Esophagus squamous epithelium (tissue), 5 donors: ENCODE measurements at regions not wholly inside any gene's neighbourhood (a gene's known extent, or its start where the extent isn't known, plus 50 kb on each side); places are given as distances from the start of the nearest gene placed in this dataset.

Source experiments
- DNase-seq: peaks from one replicate; lab custom pipeline; 2025; lab: John Stamatoyannopoulos, UW
- H3K27ac ChIP-seq, 4 donors: fragments of 200-600 bp; sonication (generic); one replicate each; pipeline ENCODE4 v1.5.1; 2016 to 2019; ENCODE audit warnings: mild to moderate bottlenecking in 1 of 4
- H3K27me3 ChIP-seq, 4 donors: fragments of 200-600 bp; sonication (generic); 1 replicate in 3 of 4; 2 replicates in 1 of 4; pipeline versions ENCODE4 v1.5.1 to v1.6.0; 2017 to 2021; ENCODE audit warnings: antibody characterized with exemption in 1 of 4
- H3K36me3 ChIP-seq, 3 donors: fragments of 200-600 bp; sonication (generic); one replicate each; pipeline ENCODE4 v1.5.1; 2016 to 2019
- H3K4me1 ChIP-seq, 3 donors: fragments of 200-600 bp; sonication (generic); one replicate each; pipeline ENCODE4 v1.5.1; 2017 to 2019
- H3K4me3 ChIP-seq, 4 donors: fragments of 200-600 bp; sonication (generic); 1 replicate in 3 of 4; 2 replicates in 1 of 4; pipeline ENCODE4 v1.5.1; 2016 to 2019; ENCODE audit warnings: mild to moderate bottlenecking in 2 of 4, moderate library complexity in 1 of 4
- H3K9me3 ChIP-seq, 3 donors: fragments of 200-600 bp; sonication (generic); one replicate each; pipeline ENCODE4 v1.5.1; 2016 to 2019
- POLR2A ChIP-seq, 4 donors: fragments of 450-650 bp; IDR thresholded peaks; one replicate each; pipeline ENCODE4 v1.6.1; 2017; ENCODE audit warnings: antibody characterized with exemption in 4 of 4, mild to moderate bottlenecking in 4 of 4, moderate library complexity in 3 of 4
- WGBS, 2 donors: methylation state at CpG; one replicate each; pipeline ENCODE4 v1.1.5; 2018; 5-methylcytosine and 5-hydroxymethylcytosine counted together
- intact Hi-C: fragments of 100-400 bp; cut with DNase I; formaldehyde crosslinking; loops from one replicate; pipeline ENCODE4 v1.15.0; 2022
- TF ChIP-seq, protein P1 (sequence below), 6 experiments: fragments of 450-650 bp in 4 of 6; fragments of 200-600 bp in 2 of 6; sonication (generic) in 2 of 6; IDR thresholded peaks; one replicate each; pipeline ENCODE4 v1.5.1; 2016 to 2019; ENCODE audit warnings: antibody characterized with exemption in 6 of 6, mild to moderate bottlenecking in 4 of 6, moderate library complexity in 4 of 6
- donor health status: DM: yes; HTN: yes; CAD: no.

GRCh38 chr1:29975036-29975694 lies 738.8 kb downstream of the PTPRU start:
- Histone ChIP-seq H3K27ac (no peak overlapping the region), H3K4me1 (no peaks in the 10 kb centered on the region), H3K4me3 (no peak overlapping the region), H3K36me3 (no peaks in the 10 kb centered on the region), H3K9me3 (no peaks in the 10 kb centered on the region), H3K27me3 (peaks cover 0 to 14% (median 0%) of the 10 kb centered on the region in 4 donors)
- WGBS, 2 donors = 26 to 27% methylated on average over 6 to 7 of the region's 7 CpGs
- TF ChIP-seq POLR2A (IDR thresholded peaks at IDR 0.05) = no peak
- TF ChIP-seq, protein P1, sequence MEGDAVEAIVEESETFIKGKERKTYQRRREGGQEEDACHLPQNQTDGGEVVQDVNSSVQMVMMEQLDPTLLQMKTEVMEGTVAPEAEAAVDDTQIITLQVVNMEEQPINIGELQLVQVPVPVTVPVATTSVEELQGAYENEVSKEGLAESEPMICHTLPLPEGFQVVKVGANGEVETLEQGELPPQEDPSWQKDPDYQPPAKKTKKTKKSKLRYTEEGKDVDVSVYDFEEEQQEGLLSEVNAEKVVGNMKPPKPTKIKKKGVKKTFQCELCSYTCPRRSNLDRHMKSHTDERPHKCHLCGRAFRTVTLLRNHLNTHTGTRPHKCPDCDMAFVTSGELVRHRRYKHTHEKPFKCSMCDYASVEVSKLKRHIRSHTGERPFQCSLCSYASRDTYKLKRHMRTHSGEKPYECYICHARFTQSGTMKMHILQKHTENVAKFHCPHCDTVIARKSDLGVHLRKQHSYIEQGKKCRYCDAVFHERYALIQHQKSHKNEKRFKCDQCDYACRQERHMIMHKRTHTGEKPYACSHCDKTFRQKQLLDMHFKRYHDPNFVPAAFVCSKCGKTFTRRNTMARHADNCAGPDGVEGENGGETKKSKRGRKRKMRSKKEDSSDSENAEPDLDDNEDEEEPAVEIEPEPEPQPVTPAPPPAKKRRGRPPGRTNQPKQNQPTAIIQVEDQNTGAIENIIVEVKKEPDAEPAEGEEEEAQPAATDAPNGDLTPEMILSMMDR (IDR thresholded peaks at IDR 0.05) = no peak
- intact Hi-C loops = no loop called here
- DNase-seq = no peak

DNA sequence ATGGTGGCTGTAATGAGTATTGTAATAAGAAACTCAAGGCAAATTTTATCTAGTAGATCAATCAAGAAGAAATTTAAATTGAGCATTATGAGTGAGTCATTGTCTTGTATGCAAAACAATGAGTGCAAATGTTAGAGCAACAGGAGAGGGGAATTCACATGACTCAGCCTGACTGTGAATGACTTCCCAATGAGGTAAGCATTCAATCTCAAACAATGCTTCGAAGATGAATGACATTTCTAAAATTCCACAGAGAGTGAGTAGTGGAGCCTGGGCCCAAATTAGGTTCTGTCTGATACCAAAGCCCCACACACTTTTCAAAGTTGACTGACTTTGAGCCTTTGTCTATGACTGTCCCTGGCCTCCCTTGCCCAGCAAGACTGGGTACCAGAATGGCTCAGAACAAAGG lies 738.0 kb downstream of the PTPRU start:
- H3K36me3 ChIP-seq = no peaks in the 10 kb centered on the region
- TF ChIP-seq, protein P1 (IDR thresholded peaks at IDR 0.05) = no peak
- TF ChIP-seq POLR2A (IDR thresholded peaks at IDR 0.05) = no peak
- no peaks in the 10 kb centered on the region for H3K4me1 ChIP-seq
- intact Hi-C loops = no loop called here
- no peak overlapping the region for H3K4me3 ChIP-seq
- WGBS, 2 donors = 0 to 13% methylated on average over 1 of the region's 1 CpG
- DNase-seq = no peak
- no peaks in the 10 kb centered on the region for H3K9me3 ChIP-seq
- peaks cover 0 to 21% (median 0%) of the 10 kb centered on the region in 4 donors for H3K27me3 ChIP-seq
- no peak overlapping the region for H3K27ac ChIP-seq

- H3K27me3 ChIP-seq = peaks cover 0 to 27% (median 0%) of the 10 kb centered on the region in 4 donors
- intact Hi-C loops = no loop called here
- H3K9me3 ChIP-seq = no peaks in the 10 kb centered on the region
- WGBS, 2 donors = 38 to 51% methylated on average over 3 of the region's 3 CpGs
- no peak for DNase-seq
- no peaks in the 10 kb centered on the region for H3K36me3 ChIP-seq
- no peaks in the 10 kb centered on the region for H3K4me1 ChIP-seq
- no peak for TF ChIP-seq POLR2A (IDR thresholded peaks at IDR 0.05)
- TF ChIP-seq, protein P1 (IDR thresholded peaks at IDR 0.05) = no peak
- no peak overlapping the region for H3K27ac ChIP-seq
- H3K4me3 ChIP-seq = no peak overlapping the region
These were observed 737.1 kb downstream of the PTPRU start for GRCh38 chr1:29973406-29973805.

- H3K4me3 ChIP-seq = no peak overlapping the region
- peaks cover 0 to 31% (median 0%) of the 10 kb centered on the region in 4 donors for H3K27me3 ChIP-seq
- H3K36me3 ChIP-seq = no peaks in the 10 kb centered on the region
- H3K27ac ChIP-seq = no peak overlapping the region
- no peak for TF ChIP-seq POLR2A (IDR thresholded peaks at IDR 0.05)
- TF ChIP-seq, protein P1 (IDR thresholded peaks at IDR 0.05) = no peak
- intact Hi-C loops = no loop called here
- WGBS, 2 donors = 61 to 67% methylated on average over 5 of the region's 5 CpGs
- no peak for DNase-seq
- no peaks in the 10 kb centered on the region for H3K4me1 ChIP-seq
- H3K9me3 ChIP-seq = no peaks in the 10 kb centered on the region
These were observed 736.2 kb downstream of the PTPRU start for GRCh38 chr1:29972421-29973053.

DNA sequence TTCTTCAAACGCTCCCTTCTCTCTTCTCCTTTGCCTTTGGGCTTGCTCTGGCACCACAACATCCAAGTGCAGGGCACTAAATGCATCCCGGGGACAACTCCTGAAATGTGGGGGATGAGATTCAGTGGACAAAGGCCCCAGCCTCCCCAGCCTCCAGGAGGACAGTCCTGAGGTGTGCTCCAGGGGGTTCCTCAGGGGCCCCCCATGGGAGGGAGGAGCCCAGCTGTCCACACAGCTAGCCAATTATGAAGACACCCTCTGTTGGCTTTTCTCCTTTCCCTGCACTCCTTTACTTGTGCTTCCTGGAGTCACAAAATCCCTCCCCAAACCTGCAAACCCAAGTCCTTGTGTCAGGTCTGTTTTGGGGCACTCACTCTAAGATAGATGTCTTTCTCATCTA lies 735.4 kb downstream of the PTPRU start:
- no peak for TF ChIP-seq POLR2A (IDR thresholded peaks at IDR 0.05)
- TF ChIP-seq, protein P1 (IDR thresholded peaks at IDR 0.05) = no peak
- WGBS, 2 donors = 73 to 93% methylated on average over 2 of the region's 2 CpGs
- DNase-seq = no peak
- no peaks in the 10 kb centered on the region for H3K4me1 ChIP-seq
- H3K27ac ChIP-seq = no peak overlapping the region
- H3K36me3 ChIP-seq = no peaks in the 10 kb centered on the region
- intact Hi-C loops = no loop called here
- peaks cover 0 to 34% (median 0%) of the 10 kb centered on the region in 4 donors for H3K27me3 ChIP-seq
- H3K9me3 ChIP-seq = no peaks in the 10 kb centered on the region
- H3K4me3 ChIP-seq = no peak overlapping the region
